ENCODE measurements at regions not wholly inside any gene's neighbourhood (a gene's known extent, or its start where the extent isn't known, plus 50 kb on each side); places are given as distances from the start of the nearest gene placed in this dataset.

GRCh38 chr17:83183951-83184506, 104.6 kb downstream of the METRNL start:
- no peak overlapping the region for H3K4me3 ChIP-seq (ENCODE audit: low read depth, low read length)
- no peak for DNase-seq (ENCODE audit: low read depth)
- no peak for TF ChIP-seq CTCF (IDR thresholded peaks at IDR 0.05; ENCODE audit: insufficient read depth, low read depth, low read length)

GRCh38 chr17:83185023-83186002, 105.9 kb downstream of the METRNL start:
- H3K4me3 ChIP-seq (ENCODE audit: low read depth, low read length) = no peak overlapping the region
- no peak for TF ChIP-seq CTCF (IDR thresholded peaks at IDR 0.05; ENCODE audit: insufficient read depth, low read depth, low read length)
- no peak for DNase-seq (ENCODE audit: low read depth)

- DNase-seq (ENCODE audit: low read depth) = no peak
- no peak for TF ChIP-seq CTCF (IDR thresholded peaks at IDR 0.05; ENCODE audit: insufficient read depth, low read depth, low read length)
- H3K4me3 ChIP-seq (ENCODE audit: low read depth, low read length) = no peak overlapping the region
These were observed 106.8 kb downstream of the METRNL start for GRCh38 chr17:83186226-83186625.

- no peak overlapping the region for H3K4me3 ChIP-seq (ENCODE audit: low read depth, low read length)
- DNase-seq (ENCODE audit: low read depth) = no peak
- TF ChIP-seq CTCF (IDR thresholded peaks at IDR 0.05; ENCODE audit: insufficient read depth, low read depth, low read length) = no peak
These were observed 107.5 kb downstream of the METRNL start for GRCh38 chr17:83186751-83187421.

GRCh38 chr17:83187782-83188311, 108.4 kb downstream of the METRNL start:
- no peak for DNase-seq (ENCODE audit: low read depth)
- TF ChIP-seq CTCF (IDR thresholded peaks at IDR 0.05; ENCODE audit: insufficient read depth, low read depth, low read length) = no peak
- no peak overlapping the region for H3K4me3 ChIP-seq (ENCODE audit: low read depth, low read length)

- TF ChIP-seq CTCF (IDR thresholded peaks at IDR 0.05; ENCODE audit: insufficient read depth, low read depth, low read length) = no peak
- no peak overlapping the region for H3K4me3 ChIP-seq (ENCODE audit: low read depth, low read length)
These were observed 109.9 kb downstream of the METRNL start for GRCh38 chr17:83189044-83190003.

More at GRCh38 chr17:83189044-83190003, 109.9 kb downstream of the METRNL start:
- DNase-seq (ENCODE audit: low read depth) = peak; percentile 95
